IMR-90 (cell line): ENCODE measurements at regions not wholly inside any gene's neighbourhood (a gene's known extent, or its start where the extent isn't known, plus 50 kb on each side); places are given as distances from the start of the nearest gene placed in this dataset.
A peak's percentile ranks its signal among the peaks of the same experiment; 100 is the strongest.

ENCODE experiments used
- ATAC-seq: fragments of 200-7000 bp; cut with Tn5 transposase; 2 replicates; pipeline ENCODE4 v1.9.1; 2020; ENCODE audit warnings: low read depth, mild to moderate bottlenecking, moderate library complexity
- BruUV-seq: library from RNA; stranded (reverse); fragments of 400-500 nt; replicated peaks from 2 replicates; lab custom pipeline; 2021; lab: Mats Ljungman, UMichigan
- CTCF ChIA-PET: fragments of 300-600 bp; formaldehyde crosslinking; extraction: SDS; loops from one replicate; lab custom pipeline; 2021; ENCODE audit warnings: antibody characterized with exemption; lab: Yijun Ruan, JAX
- POLR2A ChIA-PET: fragments of 300-600 bp; sonication (Branson Sonifier 250); formaldehyde crosslinking; loops from one replicate; lab custom pipeline; 2022; ENCODE audit warnings: antibody characterized with exemption; ENCODE audit not compliant: unreplicated experiment; lab: Charles Lee
- DNase-seq: peaks from one replicate; pipeline ENCODE4 v3.0.0; 2013
- H2AFZ ChIP-seq: replicated peaks from 2 replicates; pipeline ENCODE3; 2013; ENCODE audit warnings: low read length, mild to moderate bottlenecking; ENCODE audit not compliant: poor library complexity
- H2AK5ac ChIP-seq: 2 replicates; pipeline ENCODE4 v1.6.1; 2013; ENCODE audit warnings: low read depth, low read length, inconsistent platforms
- H2AK9ac ChIP-seq: replicated peaks from 2 replicates; pipeline ENCODE3; 2013; ENCODE audit warnings: mild to moderate bottlenecking, low read depth, low read length, moderate library complexity; ENCODE audit not compliant: poor library complexity
- H2BK120ac ChIP-seq: 2 replicates; pipeline ENCODE4 v1.6.1; 2013; ENCODE audit warnings: low read depth, low read length, inconsistent platforms
- H2BK15ac ChIP-seq: 3 replicates; pipeline ENCODE4 v1.6.1; 2013; ENCODE audit warnings: low read depth, low read length, inconsistent platforms
- H2BK20ac ChIP-seq: 2 replicates; pipeline ENCODE4 v1.6.1; 2013; ENCODE audit warnings: low read depth, mild to moderate bottlenecking, inconsistent platforms, low read length, moderate library complexity
- H2BK5ac ChIP-seq: 2 replicates; pipeline ENCODE4 v1.6.1; 2013; ENCODE audit warnings: mild to moderate bottlenecking, low read depth, low read length, inconsistent platforms; ENCODE audit not compliant: poor library complexity, severe bottlenecking
- H3K14ac ChIP-seq: replicated peaks from 2 replicates; pipeline ENCODE4 v1.6.1; 2013; ENCODE audit warnings: low read depth, low read length, inconsistent platforms
- H3K18ac ChIP-seq: 2 replicates; pipeline ENCODE4 v1.6.1; 2013; ENCODE audit warnings: low read depth, low read length, control low read depth
- H3K23ac ChIP-seq: 2 replicates; pipeline ENCODE4 v1.6.1; 2013; ENCODE audit warnings: low read depth, low read length, inconsistent platforms
- H3K27ac ChIP-seq: 2 replicates; pipeline ENCODE4 v1.5.1; 2013; ENCODE audit warnings: mild to moderate bottlenecking, control low read depth, low read length; ENCODE audit not compliant: insufficient read depth
- H3K27me3 ChIP-seq: 2 replicates; pipeline ENCODE4 v1.6.1; 2013; ENCODE audit warnings: low read length; ENCODE audit not compliant: control insufficient read depth, insufficient read depth
- H3K36me3 ChIP-seq: 2 replicates; pipeline ENCODE4 v1.6.1; 2013; ENCODE audit warnings: low read length, mixed read lengths; ENCODE audit not compliant: control insufficient read depth, insufficient read depth
- H3K4ac ChIP-seq: 2 replicates; pipeline ENCODE4 v1.6.1; 2013; ENCODE audit warnings: low read depth, low read length, inconsistent platforms
- H3K4me1 ChIP-seq: 2 replicates; pipeline ENCODE4 v1.6.1; 2013; ENCODE audit warnings: low read length, mixed read lengths; ENCODE audit not compliant: control insufficient read depth, insufficient read depth
- H3K4me2 ChIP-seq: 2 replicates; pipeline ENCODE4 v1.6.1; 2013; ENCODE audit warnings: low read depth, mild to moderate bottlenecking, control low read depth, low read length, moderate library complexity
- H3K4me3 ChIP-seq: 2 replicates; pipeline ENCODE4 v1.5.1; 2013; ENCODE audit warnings: low read depth, mild to moderate bottlenecking, control low read depth, low read length, moderate library complexity; ENCODE audit not compliant: insufficient read depth
- H3K56ac ChIP-seq: 2 replicates; pipeline ENCODE4 v1.6.1; 2013; ENCODE audit warnings: low read length, inconsistent platforms; ENCODE audit not compliant: insufficient read depth; ENCODE audit errors: extremely low read depth
- H3K79me1 ChIP-seq, 2 experiments: 2 replicates each; pipeline ENCODE4 v1.6.1; 2013; ENCODE audit warnings: low read length in 2 of 2, inconsistent platforms in 1 of 2, low read depth in 1 of 2
- H3K9ac ChIP-seq: 2 replicates; pipeline ENCODE4 v1.6.1; 2013; ENCODE audit warnings: low read depth, low read length, control low read depth
- H3K9me1 ChIP-seq: 2 replicates; pipeline ENCODE4 v1.6.1; 2013; ENCODE audit warnings: low read length, inconsistent platforms; ENCODE audit not compliant: insufficient read depth
- H3K9me3 ChIP-seq: 2 replicates; pipeline ENCODE4 v1.6.1; 2013; ENCODE audit warnings: low read length; ENCODE audit not compliant: control insufficient read depth, insufficient read depth
- H4K20me1 ChIP-seq: 2 replicates; pipeline ENCODE4 v1.6.1; 2013; ENCODE audit warnings: low read length, inconsistent platforms; ENCODE audit not compliant: insufficient read depth
- H4K5ac ChIP-seq: 2 replicates; pipeline ENCODE4 v1.6.1; 2013; ENCODE audit warnings: mild to moderate bottlenecking, low read depth, low read length, control low read depth
- H4K8ac ChIP-seq, 2 experiments: 2 replicates each; pipeline ENCODE4 v1.6.1; 2013; ENCODE audit warnings: low read depth in 2 of 2, low read length in 2 of 2, control low read depth in 1 of 2, inconsistent platforms in 1 of 2
- H4K91ac ChIP-seq: 2 replicates; pipeline ENCODE4 v1.6.1; 2013; ENCODE audit warnings: low read depth, low read length, inconsistent platforms; ENCODE audit not compliant: insufficient read depth
- BHLHE40 ChIP-seq: fragments of 150-350 bp; IDR thresholded peaks from 2 replicates; pipeline ENCODE4 v1.6.1; 2016; ENCODE audit warnings: mild to moderate bottlenecking, low read depth, low read length
- CEBPB ChIP-seq: IDR thresholded peaks from 2 replicates; pipeline ENCODE4 v1.6.1; 2012; ENCODE audit warnings: low read depth, low read length, improper control_type of control experiment
- ELK1 ChIP-seq: fragments of 150-350 bp; IDR thresholded peaks from 2 replicates; pipeline ENCODE4 v1.6.1; 2016; ENCODE audit warnings: low read depth, mild to moderate bottlenecking, low read length, moderate library complexity, borderline replicate concordance
- MXI1 ChIP-seq: IDR thresholded peaks from 2 replicates; pipeline ENCODE4 v1.6.1; 2012; ENCODE audit warnings: low read depth, mild to moderate bottlenecking, low read length, moderate library complexity, borderline replicate concordance
- POLR2A ChIP-seq: IDR thresholded peaks from 2 replicates; pipeline ENCODE4 v1.6.1; 2012; ENCODE audit warnings: mild to moderate bottlenecking, low read depth, low read length
- RAD21 ChIP-seq: IDR thresholded peaks from 2 replicates; pipeline ENCODE4 v1.6.1; 2012; ENCODE audit warnings: low read length, improper control_type of control experiment
- RCOR1 ChIP-seq: IDR thresholded peaks from 2 replicates; pipeline ENCODE4 v1.6.1; 2012; ENCODE audit warnings: mild to moderate bottlenecking, low read length, improper control_type of control experiment; ENCODE audit not compliant: insufficient replicate concordance
- USF2 ChIP-seq: fragments of 150-350 bp; IDR thresholded peaks from 2 replicates; pipeline ENCODE4 v1.6.1; 2017; ENCODE audit warnings: mild to moderate bottlenecking, antibody characterized with exemption, low read length, low read depth
- WGBS, 2 experiments: methylation state at CpG; one replicate each; pipeline versions ENCODE4 v1.1.5 to v1.1.7; 2013; ENCODE audit warnings: missing lambda C conversion rate in 2 of 2; ENCODE audit not compliant: insufficient read length in 1 of 2; ENCODE audit errors: extremely low coverage in 2 of 2; 5-methylcytosine and 5-hydroxymethylcytosine counted together
- dilution Hi-C: fragments of 300-500 bp; cut with HindIII; formaldehyde crosslinking; loops from one replicate; pipeline ENCODE4 v1.14.3; 2018; ENCODE audit warnings: low sequenced_read_pairs; ENCODE audit not compliant: unreplicated experiment
- in situ Hi-C: fragments of 300-500 bp; cut with MboI; formaldehyde crosslinking; loops from 3 replicates; pipeline ENCODE4 v1.14.3; 2019; ENCODE audit warnings: low sequenced_read_pairs, inconsistent platforms, mixed read lengths
- intact Hi-C: fragments of 100-400 bp; cut with micrococcal nuclease; formaldehyde crosslinking; loops from 2 replicates; pipeline ENCODE4 v1.10.0; 2022

DNA sequence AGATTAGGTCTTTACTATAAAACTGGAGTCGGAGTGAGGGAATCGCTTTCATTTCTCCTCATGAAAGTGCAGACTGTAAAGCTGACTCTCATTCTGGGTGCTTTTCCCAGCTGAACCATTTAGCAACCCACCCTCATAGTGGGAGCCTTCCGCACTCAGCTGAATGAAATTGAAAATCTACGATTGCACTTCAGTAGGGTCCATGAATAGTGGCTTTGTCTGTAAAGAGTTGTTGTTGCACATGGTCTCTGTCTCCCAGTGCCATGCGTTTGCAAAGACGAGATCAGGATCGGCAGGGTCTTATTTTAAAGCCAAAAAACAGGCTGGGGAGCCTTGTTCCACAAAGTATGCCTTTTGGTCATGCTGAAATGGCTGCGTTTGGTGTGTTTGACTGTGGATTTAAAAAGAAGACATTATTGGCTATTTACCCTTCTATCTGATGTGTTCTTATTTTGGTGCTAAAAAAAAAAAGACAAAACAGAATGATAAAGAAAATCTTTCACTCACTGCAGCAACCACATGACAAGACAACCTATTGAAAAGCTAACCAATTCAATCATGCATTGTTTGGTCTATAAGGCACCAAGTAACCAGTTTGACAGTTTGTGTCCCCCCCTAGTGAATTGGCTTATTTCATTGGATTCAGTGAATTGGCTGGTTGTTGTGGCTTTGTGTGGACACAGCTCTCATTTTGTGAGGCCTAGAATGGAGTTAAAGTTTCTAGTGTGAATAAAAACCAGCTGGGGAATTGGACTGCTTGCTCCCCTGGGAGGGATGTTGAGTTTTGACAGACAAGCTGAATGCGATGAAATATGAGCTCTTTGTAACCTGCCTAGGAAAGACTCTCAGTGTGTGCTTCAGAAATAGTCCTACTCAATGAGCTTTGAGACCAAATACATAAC is 65.6 kb downstream of the ARHGAP35 start (continued):
- TF ChIP-seq USF2 = no peak
- no peak for TF ChIP-seq RAD21

DNA sequence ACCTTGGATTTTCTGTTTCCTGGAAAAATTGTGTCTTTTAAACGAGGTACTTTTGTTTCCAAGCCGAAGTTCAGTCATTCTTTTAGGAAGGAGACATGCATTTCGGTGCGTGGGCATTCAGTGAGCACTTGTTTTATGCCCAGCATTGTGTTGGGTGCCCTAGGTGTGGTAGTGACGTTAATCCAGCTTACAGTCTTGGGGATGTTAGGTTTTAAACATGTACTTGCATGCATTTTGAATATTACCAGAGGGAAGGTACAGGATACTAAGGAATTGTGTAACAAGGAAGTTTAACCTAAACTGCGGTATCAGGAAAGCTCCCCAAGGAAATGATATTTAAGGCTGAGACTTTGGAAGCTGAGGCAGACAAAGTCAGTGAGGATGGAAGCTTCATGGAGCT is 66.3 kb downstream of the ARHGAP35 start:
- Histone ChIP-seq H3K4ac (no peak overlapping the region), H2AK9ac (no peak overlapping the region), H4K5ac (no peak overlapping the region), H3K4me1 (peaks cover 25% of the 10 kb centered on the region), H4K20me1 (peaks cover 72% of the 10 kb centered on the region), H2AK5ac (no peak overlapping the region), H3K36me3 (peaks cover 3% of the 10 kb centered on the region), H3K79me1 (peaks cover 66 to 92% of the 10 kb centered on the region in 2 experiments), H3K9ac (no peak overlapping the region), H3K14ac (0 out of 2 replicates have a peak overlapping the region, but pooled peaks have one; percentile 19), H3K23ac (no peak overlapping the region), H3K56ac (no peak overlapping the region), H3K18ac (no peak overlapping the region), H3K27ac (no peak overlapping the region), H4K8ac (no peak overlapping the region), H4K91ac (no peak overlapping the region), H2BK120ac (no peak overlapping the region), H3K9me1 (peaks cover 32% of the 10 kb centered on the region), H3K4me3 (no peak overlapping the region), H3K4me2 (no peak overlapping the region), H2BK15ac (no peak overlapping the region), H2BK5ac (no peak overlapping the region), H2BK20ac (no peak overlapping the region), H3K9me3 (no peaks in the 10 kb centered on the region), H2AFZ (no peak overlapping the region), H3K27me3 (no peaks in the 10 kb centered on the region)
- dilution Hi-C loops (no loop called here), intact Hi-C loops (no loop called here), in situ Hi-C loops (no loop called here)
- ChIA-PET CTCF (interaction anchor here (0.5 to 0.6 kb wide), 2 partner anchors 33 to 1879 kb away, joined by 4 to 7 read pairs; no protein-coding TSS in a partner anchor), POLR2A (interaction anchor here (0.6 kb wide), 1 partner anchor 99 kb away, joined by 4 read pairs; no protein-coding TSS in a partner anchor)
- BruUV-seq = no TSS peak
- DNase-seq (no peak), ATAC-seq (no peak)
- no peak for TF ChIP-seq ELK1
- no peak for TF ChIP-seq POLR2A
- no peak for TF ChIP-seq MXI1
- no peak for TF ChIP-seq CEBPB
- no peak for TF ChIP-seq BHLHE40
- TF ChIP-seq RCOR1 = no peak
- WGBS, 2 experiments = 74% methylated on average over 5 of the region's 6 CpGs; no CpG with 5 or more reads in 1 of the 2 experiments
